HG03066 (cell line): ENCODE measurements at regions not wholly inside any gene's neighbourhood (a gene's known extent, or its start where the extent isn't known, plus 50 kb on each side); places are given as distances from the start of the nearest gene placed in this dataset.

Experiments
- ATAC-seq: cut with Tn5 transposase; IDR thresholded peaks from one replicate; pipeline ENCODE4 v1.9.1; 2021; ENCODE audit warnings: low read depth; ENCODE audit not compliant: unreplicated experiment

DNA sequence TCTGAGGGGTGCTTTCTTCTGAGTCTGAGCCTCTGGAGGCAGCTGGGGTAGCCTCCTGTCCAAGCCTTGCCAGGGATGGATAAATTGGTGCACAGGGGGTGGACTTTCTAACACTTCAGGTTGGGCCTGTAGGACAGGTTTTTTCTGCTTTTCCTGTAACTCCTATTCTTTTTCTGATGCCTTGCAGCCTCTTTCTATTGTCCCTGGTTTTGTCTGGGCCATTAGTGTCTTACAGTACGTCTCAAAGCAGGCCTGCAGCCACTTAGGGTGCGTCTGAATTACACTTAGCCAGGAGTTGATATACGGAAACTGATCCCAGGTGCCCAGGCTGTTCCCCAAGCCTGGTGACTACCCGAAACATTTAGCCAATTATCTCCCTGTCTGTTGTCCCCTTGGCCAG is 213.3 kb upstream of the HTR2A start:
- ATAC-seq, result no peak

DNA sequence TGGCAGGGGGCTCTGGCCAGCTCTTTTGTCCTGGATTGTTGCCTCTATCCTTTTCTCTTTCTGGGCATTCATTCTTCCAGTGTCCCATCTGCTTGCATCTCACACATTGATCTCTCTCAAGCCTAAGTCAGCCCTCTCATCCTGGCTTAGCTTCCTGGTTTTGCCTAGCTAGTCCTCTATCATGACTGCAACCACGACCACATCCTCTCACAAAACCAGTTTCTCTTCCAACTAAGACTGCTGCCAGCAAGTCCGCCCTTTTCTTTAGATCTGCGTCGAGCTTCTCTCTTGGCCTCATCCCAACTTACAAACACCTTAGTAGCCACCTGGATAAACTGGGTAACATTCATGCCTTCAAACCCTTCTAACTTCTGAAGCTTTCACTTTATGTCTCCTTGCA is 212.2 kb upstream of the HTR2A start:
- ATAC-seq, result no peak

DNA sequence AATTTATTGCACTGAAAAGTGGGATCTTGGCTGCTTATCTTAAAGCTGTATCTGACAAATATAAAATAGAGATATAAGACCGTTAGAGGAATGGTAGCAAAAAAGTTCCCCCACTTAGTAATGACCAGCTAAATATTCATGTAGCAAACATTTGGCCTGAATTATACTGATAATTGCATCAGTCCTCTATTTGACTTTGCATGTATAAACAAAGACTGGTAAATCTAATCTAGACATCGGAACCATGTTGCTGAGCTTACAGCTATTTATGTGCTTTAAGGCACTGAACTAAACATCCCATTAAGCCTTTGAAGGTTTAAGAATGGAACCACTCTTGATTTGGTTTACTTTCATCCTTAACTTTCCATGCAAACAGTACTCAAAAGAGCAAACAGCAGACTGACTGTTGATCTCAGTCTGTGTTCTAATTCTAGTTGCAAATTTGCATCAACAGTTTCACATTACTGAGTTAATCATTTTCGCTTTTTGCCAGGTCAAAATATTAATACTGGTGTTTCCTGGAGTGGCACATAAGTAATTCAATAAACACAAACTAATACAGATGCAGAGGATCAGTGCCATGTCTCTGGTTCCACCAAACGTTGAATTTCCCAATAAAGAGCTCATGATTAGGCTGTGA is 203.5 kb upstream of the HTR2A start:
- ATAC-seq, result peak; percentile 90

DNA sequence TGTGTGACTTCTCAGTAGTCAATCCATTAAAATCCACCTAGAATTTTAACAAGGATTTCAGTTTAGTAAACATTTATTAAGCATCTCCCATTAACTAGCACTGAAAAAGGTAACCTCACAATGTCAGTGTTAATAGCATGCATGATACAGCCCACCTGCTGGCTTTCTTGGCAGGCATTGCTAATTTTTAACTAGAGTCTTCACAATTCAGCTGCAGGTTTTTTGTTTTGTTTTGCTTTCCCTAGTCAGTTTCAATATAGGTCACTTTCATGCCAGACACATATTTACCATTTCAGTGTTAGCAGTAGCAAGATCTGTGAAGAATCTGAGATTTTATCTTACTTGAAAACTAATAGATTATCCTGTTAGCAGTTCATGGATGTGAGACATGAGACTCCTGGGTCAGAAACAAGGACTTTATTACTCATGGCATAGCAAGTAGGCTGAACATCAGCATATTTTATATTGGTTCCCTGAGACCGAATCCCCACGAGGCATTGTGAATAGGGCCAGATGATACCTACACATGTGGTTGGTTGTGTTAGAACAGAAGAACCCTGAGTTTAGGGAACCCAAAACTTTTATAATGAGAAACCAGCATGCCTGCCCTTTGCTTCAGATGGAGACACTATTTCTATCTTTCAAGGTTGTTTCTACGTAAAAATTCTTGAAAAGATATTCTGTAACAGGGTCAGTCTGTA is 198.0 kb upstream of the HTR2A start:
- peak; percentile 94 for ATAC-seq

DNA sequence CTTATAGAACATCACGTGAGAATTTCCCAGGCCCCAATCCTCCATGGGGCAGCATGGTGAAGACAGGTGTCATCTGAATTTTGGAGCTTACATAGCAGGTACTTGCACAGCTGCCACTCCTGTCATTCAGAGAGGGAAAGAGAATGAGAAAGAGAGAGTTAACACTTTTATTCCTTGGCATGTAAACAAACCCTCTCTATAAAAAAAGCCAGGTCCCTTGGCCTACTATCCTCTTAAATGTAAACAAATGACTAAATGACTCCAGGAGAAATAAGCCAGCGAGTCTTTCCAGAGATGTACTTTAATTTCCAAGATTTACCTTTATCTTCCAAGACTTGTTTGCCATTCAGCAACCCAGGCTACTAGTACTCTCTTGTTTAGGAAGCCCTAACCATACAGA is 195.3 kb upstream of the HTR2A start:
- ATAC-seq, result no peak

DNA sequence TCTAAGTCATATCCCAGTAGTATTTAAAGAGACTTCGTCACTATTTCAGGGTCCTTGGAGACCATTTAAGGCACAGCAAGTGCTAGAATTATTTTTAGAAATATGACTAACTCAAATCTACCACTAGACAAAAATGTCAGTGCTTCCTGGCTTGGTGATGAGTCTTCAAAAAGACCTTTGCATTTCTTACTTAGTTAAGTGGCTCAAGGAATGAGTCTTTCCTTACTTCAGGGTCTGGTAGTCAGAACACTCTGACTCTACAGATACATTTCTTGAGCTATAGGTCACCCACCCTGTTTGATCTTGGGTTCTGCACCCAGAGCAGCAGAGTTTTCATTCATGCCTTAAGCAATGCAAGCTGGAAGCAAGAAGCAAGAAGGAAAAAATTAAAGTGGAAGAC is 191.0 kb upstream of the HTR2A start:
- ATAC-seq, result no peak

DNA sequence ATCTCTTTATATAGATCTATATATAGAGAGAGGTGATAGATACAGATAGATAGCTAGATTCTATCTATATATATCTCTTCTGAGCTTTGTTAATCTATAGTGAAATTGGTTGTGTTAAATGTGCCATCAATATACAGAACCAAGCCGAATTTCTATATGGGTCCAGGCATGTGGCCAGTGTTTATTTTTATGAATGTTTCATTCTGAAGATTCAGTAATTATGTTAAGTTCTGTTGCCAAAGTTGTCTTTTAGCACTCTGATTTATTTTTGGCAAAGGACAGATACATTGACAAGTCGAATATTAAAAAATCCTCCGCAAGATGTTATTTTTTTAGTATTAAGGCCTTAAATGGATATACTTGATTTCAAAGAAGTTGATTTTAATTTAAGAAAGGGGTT is 190.4 kb upstream of the HTR2A start:
- no peak for ATAC-seq

DNA sequence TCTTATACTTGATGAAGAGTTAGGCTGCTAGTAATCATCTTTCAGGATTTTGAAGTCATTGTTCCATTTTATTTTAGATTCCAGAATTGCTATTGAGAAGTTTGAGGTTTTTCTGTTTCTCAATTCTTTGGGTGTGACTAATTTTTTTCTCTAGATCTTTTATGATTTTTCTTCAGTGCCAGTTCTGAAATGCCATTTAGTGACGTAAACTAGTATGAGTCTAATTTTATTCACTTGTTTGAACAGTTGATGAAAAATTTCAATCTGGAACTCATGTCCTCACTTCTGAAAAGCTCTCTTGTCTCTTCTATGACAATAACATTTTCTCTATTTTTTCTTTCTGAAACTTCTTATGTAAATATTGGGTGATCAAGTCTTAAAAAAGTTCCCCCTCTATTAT is 188.5 kb upstream of the HTR2A start:
- no peak for ATAC-seq

DNA sequence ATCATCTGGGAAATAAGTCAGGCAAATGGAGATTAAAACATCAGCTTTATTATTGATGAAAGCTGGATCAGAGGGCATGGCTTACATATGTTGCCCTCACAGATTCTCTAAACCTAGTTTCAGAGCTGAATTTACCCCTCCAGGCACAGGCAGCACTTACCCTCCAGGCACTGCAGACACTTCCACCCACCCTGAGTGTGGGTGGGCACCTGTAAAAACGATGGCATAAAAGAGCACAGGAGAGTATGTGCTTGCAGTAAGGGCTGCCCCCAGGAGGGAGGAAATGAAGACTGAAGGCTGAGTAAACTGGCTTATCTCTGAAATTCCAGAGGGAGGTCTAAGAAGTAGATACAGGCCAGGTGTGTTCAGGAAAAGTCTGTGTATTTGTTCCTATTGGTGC is 185.0 kb upstream of the HTR2A start:
- ATAC-seq, result no peak

DNA sequence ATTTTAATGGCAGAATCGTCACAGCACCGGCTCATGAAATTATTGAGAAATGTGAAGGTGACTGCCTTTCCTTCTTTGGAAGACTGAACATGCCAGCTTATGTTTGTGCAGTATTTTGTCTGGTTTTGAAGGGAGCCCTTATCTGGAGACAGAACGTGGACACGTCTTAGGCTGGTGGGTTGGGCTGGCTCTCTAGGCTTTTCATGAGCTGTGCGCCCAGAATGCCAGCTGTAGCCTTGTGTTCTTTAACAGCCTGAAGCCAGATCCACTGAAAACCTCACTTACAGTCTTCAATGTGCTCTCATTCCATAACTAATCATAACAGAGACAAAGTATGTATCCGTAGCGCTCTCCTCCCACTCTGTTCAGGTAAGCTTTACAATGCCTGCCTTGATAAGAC is 184.4 kb upstream of the HTR2A start:
- ATAC-seq, result no peak

DNA sequence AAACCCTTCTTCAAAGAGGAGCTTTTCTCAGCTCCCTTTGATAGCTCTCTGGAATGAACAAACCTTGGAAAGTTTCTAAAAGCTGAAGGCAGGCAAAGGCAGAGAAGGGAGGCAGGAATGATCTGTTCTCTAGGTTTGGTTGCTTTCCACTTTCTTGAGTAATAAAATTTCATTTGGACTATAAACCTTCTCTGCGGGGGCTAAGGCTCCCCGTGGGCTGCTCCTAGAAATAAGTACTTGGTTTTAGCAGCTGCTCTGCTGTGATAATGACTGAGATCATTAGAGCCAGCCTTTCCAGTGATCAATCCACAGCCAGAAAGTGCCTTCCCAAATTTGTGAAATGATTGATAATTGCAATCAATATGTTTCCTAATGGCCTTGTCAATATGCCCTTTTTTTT is 183.8 kb upstream of the HTR2A start:
- ATAC-seq, result no peak

DNA sequence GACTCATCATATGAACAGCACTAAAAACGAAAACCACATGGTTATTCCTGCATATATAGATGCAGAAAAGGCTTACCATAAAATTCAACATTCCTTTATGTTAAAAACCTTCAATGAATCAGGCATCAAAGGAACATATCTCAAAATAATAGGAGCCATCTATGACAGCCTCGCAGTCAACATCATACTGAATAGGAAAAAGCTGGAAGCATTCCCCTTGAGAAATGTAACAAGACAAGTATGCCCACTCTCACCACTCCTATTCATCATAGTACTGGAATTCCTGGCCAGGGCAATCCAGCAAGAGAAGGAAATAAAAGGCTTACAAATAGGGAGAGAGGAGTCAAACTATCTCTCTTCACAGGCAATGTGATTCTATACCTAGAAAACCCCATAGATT is 179.6 kb upstream of the HTR2A start:
- no peak for ATAC-seq

DNA sequence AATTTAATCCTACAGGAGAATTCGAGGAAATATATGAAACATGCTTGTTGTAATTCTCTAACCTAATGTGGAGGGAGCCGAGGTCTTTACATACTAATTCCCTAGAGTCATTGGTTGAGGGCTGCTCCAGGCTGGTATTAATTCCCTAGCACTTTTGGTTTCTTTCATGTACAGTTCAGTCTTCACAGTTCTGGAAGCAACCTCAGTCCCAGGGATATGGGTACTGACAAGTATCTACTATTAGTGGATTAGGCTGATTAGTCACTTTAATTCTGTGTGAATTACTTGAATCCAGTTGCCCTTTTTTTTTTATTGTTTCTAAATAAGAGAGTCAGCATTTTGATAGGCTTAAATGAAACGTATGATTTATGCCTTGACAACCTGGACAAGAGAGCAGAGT is 172.3 kb upstream of the HTR2A start:
- ATAC-seq, result no peak

DNA sequence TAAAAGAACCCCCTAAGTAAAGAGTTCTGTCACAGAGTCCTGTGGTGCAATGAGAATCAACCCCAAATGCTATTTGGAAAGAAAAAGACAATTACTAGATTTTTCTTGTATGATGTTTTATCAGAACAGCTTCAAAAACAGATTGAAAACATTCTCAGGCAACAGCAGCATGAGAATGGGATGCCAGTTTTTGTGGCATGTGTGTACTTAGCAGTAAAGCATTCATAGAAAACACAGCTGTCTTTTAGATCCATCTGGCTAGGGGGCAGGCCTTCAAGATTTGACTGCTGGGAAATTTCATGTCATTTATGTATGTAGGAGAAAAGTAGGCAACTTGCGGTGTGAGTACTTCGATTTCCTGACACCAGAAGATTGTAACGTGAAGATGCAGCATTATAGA is 170.5 kb upstream of the HTR2A start:
- no peak for ATAC-seq

DNA sequence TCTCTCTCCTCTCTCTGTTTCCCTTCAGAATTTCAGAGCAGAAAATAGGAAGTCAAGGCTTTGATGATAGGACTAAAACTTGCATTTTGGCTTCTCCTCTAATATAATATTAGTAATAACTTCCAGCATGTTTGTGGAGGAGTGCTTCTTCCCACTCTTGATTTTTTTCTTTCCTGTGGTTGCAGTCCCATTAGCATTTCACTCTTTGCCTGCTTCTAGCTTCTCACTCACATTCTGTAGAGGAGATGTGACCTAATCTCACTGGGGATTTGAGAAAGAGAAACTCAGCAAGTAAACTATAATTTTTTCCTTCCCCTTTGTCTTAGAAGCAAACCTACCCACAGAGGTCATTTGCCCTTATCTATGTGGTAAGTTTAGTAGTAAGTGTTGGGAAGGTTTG is 169.4 kb upstream of the HTR2A start:
- ATAC-seq, result no peak

DNA sequence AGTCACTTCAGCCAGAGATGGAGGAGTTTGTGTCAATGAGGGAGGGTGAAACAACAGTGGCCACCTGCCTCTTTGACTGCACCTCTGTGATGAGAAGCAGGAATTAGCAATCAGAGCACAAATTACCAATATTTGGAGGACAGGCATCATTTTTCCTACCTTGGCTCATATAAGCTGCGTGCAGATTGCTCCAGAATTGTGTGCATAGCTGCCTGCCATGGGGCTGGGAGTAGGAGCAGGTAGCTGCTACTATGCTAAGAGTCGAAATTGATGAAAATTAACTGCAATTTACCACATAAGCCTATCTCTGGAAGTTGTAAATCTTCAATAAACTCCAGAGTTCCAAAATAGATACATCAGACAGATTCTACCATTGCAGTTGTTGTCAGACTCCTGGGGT is 167.5 kb upstream of the HTR2A start:
- no peak for ATAC-seq

DNA sequence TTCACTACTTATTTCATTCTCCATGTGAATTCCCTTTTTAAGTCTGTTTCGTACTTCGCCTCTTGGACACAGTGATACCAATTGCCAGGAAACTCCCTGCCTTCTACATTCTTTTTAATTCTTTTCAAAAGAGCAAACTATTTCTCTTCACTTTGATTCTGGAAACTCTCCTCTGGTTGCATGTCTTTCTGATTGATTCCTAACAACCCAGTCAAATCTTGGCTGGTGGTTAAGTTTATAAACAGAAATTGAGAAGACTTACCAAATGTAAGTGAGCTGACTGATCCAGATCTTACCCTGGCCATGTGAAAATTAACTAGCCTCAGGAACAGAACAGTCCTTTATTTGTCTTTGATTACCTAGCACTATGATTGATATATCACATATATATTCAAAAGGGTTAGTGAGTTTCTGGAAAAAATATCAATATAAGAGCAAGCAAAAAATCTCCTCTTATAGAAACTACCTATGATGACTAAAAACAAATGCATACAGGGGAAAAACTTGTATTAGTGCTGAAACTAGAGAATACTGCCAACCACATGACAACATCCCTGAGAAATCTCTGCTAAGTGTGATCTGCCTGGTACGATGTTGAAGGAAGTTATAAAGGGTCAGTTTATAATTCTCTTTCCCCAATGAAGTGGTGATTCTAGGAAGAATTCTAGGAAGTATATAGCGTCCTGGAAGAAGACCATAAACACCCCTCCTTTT is 152.6 kb upstream of the HTR2A start:
- no peak for ATAC-seq

DNA sequence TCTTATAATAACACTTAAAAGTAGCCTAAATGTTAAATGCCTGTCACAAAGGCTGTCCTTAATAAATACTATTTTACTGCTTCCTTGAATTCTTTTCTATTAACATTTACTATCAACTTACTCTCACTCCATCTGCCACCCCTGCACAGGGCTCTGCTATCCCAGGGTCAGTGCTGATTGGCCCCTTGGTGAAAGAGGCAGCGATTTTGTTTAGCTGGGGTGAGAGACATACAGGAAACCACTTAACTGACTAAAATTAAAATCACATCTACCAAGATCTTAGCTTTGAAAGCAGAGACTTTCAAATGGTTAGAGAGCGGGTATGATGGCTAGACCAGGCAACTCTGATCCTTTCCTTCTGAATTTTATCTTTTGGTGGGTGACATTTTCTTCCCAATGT is 149.9 kb upstream of the HTR2A start:
- no peak for ATAC-seq

DNA sequence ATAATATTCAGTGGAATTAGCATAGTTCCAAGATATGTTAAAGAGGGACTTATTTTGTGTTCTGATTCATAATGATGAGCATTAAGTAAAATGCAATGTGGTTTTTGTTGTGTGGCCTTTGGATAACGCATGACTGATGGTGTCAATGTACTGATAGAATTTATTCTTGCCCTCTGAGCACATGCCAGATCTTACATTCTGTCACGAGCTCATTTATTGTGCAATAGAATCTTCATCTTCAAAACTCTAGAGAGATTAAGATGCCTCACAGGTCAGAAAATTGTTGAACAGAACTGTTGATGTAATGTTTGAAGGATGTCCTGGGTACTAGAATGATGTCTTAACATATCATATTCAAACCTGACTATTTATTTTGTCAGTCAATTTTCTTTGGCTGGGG is 148.0 kb upstream of the HTR2A start:
- ATAC-seq, result no peak

DNA sequence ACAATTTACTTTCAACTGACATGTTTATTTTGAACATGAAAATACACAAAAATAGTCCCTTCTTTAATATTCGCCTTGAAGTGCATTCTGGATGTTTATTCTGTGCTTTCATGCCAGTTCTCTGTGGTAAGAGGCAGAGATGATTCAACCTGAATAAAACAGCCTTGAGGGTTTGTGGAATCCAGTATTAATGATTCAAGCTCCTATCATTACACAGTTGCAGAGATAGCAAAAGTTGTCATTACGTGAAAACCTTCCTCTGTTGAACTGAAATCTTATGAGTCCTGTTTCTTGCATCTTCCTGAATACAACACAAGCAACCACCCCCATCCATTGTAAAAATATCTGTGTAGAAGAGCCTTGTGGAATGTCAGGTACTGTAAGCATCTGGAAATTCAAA is 142.3 kb upstream of the HTR2A start:
- no peak for ATAC-seq

DNA sequence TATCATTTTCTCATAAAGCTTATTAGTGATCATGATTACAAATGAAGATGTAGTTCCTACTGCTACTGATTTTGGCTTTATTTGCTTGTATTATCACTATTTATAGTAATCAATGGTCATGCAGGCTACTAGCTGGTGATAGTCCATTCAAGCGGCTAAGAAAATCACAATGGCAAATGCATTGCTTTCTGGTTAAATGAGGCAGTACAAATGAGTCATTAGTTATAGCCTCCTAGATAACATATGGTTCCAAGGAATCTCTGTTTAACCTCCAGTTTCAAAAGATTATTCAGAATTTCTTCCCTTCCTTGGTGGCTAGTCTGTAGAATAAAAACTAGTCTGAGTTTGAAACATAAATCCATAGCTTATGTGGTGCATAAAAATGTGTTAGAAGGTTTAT is 141.3 kb upstream of the HTR2A start:
- ATAC-seq, result no peak
